GM23248 (cell line): ENCODE measurements at regions not wholly inside any gene's neighbourhood (a gene's known extent, or its start where the extent isn't known, plus 50 kb on each side); places are given as distances from the start of the nearest gene placed in this dataset.

Experiments
- EZH2 ChIP-seq: fragments of 200-600 bp; sonication (generic); IDR thresholded peaks from 2 replicates; pipeline ENCODE4 v1.6.1; 2018; ENCODE audit warnings: antibody characterized with exemption, mild to moderate bottlenecking; ENCODE audit not compliant: insufficient read depth, poor library complexity, severe bottlenecking
- EZH2phosphoT487 ChIP-seq: fragments of 200-600 bp; sonication (generic); IDR thresholded peaks from 2 replicates; pipeline ENCODE4 v1.6.1; 2018; ENCODE audit warnings: antibody characterized with exemption, moderate library complexity, mild to moderate bottlenecking, low read depth; ENCODE audit not compliant: insufficient read depth

DNA sequence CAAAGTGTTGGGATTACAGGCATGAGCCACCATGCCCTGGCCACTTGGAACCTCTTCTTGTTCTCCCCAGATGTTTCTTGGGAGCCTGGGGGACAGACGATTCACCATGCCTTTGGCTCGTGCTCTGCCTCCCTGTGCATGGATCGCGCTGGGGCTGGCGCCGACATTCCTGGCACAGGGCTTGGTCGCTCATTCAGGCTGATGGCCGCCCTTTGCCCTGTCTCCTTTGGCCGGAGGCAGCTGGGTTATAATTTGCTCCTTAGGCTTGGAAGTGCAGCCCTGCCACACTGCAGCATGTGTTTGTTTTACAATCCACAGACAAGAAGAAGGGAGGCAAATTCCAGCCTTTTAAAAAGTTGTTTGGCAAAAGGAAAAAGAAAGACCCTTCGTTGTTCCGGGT lies 115.3 kb downstream of the AASDH start:
- TF ChIP-seq EZH2phosphoT487 (no peak), EZH2 (no peak)
